ENCODE measurements at regions not wholly inside any gene's neighbourhood (a gene's known extent, or its start where the extent isn't known, plus 50 kb on each side); places are given as distances from the start of the nearest gene placed in this dataset.

GRCh38 chr11:27253224-27253623 is 109.8 kb downstream of the CCDC34 start:
- H3K27me3 Mint-ChIP-seq (ENCODE audit: unreplicated experiment), result no peaks in the 10 kb centered on the region
- no peak for TF ChIP-seq CTCF (IDR thresholded peaks at IDR 0.05)
- peaks cover 11% of the 10 kb centered on the region for H3K4me1 Mint-ChIP-seq (ENCODE audit: unreplicated experiment)
- no peak overlapping the region for H3K27ac Mint-ChIP-seq (ENCODE audit: unreplicated experiment)
- H3K9me3 Mint-ChIP-seq (ENCODE audit: unreplicated experiment), result no peaks in the 10 kb centered on the region
- DNase-seq (ENCODE audit: extremely low spot score, unreplicated experiment), result no peak
- H3K4me3 Mint-ChIP-seq (ENCODE audit: unreplicated experiment), result no peak overlapping the region
- H3K36me3 Mint-ChIP-seq (ENCODE audit: unreplicated experiment), result no peaks in the 10 kb centered on the region

- TF ChIP-seq CTCF (IDR thresholded peaks at IDR 0.05), result no peak
- Mint-ChIP-seq H3K36me3 (ENCODE audit: unreplicated experiment) (no peaks in the 10 kb centered on the region), H3K4me3 (ENCODE audit: unreplicated experiment) (no peak overlapping the region), H3K4me1 (ENCODE audit: unreplicated experiment) (peaks cover 11% of the 10 kb centered on the region), H3K27ac (ENCODE audit: unreplicated experiment) (no peak overlapping the region), H3K27me3 (ENCODE audit: unreplicated experiment) (no peaks in the 10 kb centered on the region), H3K9me3 (ENCODE audit: unreplicated experiment) (no peaks in the 10 kb centered on the region)
- no peak for DNase-seq (ENCODE audit: extremely low spot score, unreplicated experiment)
Observed at GRCh38 chr11:27250867-27251665, 111.9 kb downstream of the CCDC34 start.

- no peak overlapping the region for H3K27ac Mint-ChIP-seq (ENCODE audit: unreplicated experiment)
Observed at GRCh38 chr11:27248576-27249509, 114.2 kb downstream of the CCDC34 start.

GRCh38 chr11:27247660-27248059 is 115.4 kb downstream of the CCDC34 start:
- Mint-ChIP-seq H3K9me3 (ENCODE audit: unreplicated experiment) (no peaks in the 10 kb centered on the region), H3K27ac (ENCODE audit: unreplicated experiment) (no peak overlapping the region), H3K36me3 (ENCODE audit: unreplicated experiment) (no peaks in the 10 kb centered on the region), H3K4me3 (ENCODE audit: unreplicated experiment) (no peak overlapping the region), H3K27me3 (ENCODE audit: unreplicated experiment) (no peaks in the 10 kb centered on the region), H3K4me1 (ENCODE audit: unreplicated experiment) (peaks cover 7% of the 10 kb centered on the region)
- DNase-seq (ENCODE audit: extremely low spot score, unreplicated experiment), result no peak
- no peak for TF ChIP-seq CTCF (IDR thresholded peaks at IDR 0.05)

More at GRCh38 chr11:27248576-27249509, 114.2 kb downstream of the CCDC34 start:
- Mint-ChIP-seq H3K9me3 (ENCODE audit: unreplicated experiment) (no peaks in the 10 kb centered on the region), H3K36me3 (ENCODE audit: unreplicated experiment) (no peaks in the 10 kb centered on the region), H3K27me3 (ENCODE audit: unreplicated experiment) (no peaks in the 10 kb centered on the region), H3K4me3 (ENCODE audit: unreplicated experiment) (no peak overlapping the region), H3K4me1 (ENCODE audit: unreplicated experiment) (peaks cover 2% of the 10 kb centered on the region)
- TF ChIP-seq CTCF (IDR thresholded peaks at IDR 0.05), result no peak
- DNase-seq (ENCODE audit: extremely low spot score, unreplicated experiment), result no peak

- peaks cover 8% of the 10 kb centered on the region for H3K4me1 Mint-ChIP-seq (ENCODE audit: unreplicated experiment)
- H3K9me3 Mint-ChIP-seq (ENCODE audit: unreplicated experiment), result no peaks in the 10 kb centered on the region
- no peaks in the 10 kb centered on the region for H3K27me3 Mint-ChIP-seq (ENCODE audit: unreplicated experiment)
- no peak overlapping the region for H3K27ac Mint-ChIP-seq (ENCODE audit: unreplicated experiment)
- H3K4me3 Mint-ChIP-seq (ENCODE audit: unreplicated experiment), result no peak overlapping the region
- no peak for TF ChIP-seq CTCF (IDR thresholded peaks at IDR 0.05)
- DNase-seq (ENCODE audit: extremely low spot score, unreplicated experiment), result no peak
- no peaks in the 10 kb centered on the region for H3K36me3 Mint-ChIP-seq (ENCODE audit: unreplicated experiment)
Observed at GRCh38 chr11:27246925-27247324, 116.1 kb downstream of the CCDC34 start.
